Kidney epithelial cell (primary cell): ENCODE measurements at regions not wholly inside any gene's neighbourhood (a gene's known extent, or its start where the extent isn't known, plus 50 kb on each side); places are given as distances from the start of the nearest gene placed in this dataset.
"Not testable (repeated sequence)": the region's sequence is repeated elsewhere in the genome, so short reads cannot be mapped to it uniquely, and the experiment has no call there.

Experiments
- DNase-seq: peaks from one replicate; pipeline ENCODE4 v3.0.0-alpha.2; 2010; ENCODE audit warnings: low read depth
- H3K27me3 ChIP-seq: 2 replicates; pipeline ENCODE4 v1.6.0; 2011; ENCODE audit warnings: low read length; ENCODE audit not compliant: control insufficient read depth, insufficient read depth
- H3K36me3 ChIP-seq: 2 replicates; pipeline ENCODE4 v1.5.1; 2011; ENCODE audit warnings: low read length; ENCODE audit not compliant: control insufficient read depth, insufficient read depth
- H3K4me3 ChIP-seq: 2 replicates; pipeline ENCODE4 v1.5.1; 2011; ENCODE audit warnings: low read depth, mild to moderate bottlenecking, control low read depth, low read length
- CTCF ChIP-seq: IDR thresholded peaks from 2 replicates; pipeline ENCODE4 v1.5.1; 2011; ENCODE audit warnings: mild to moderate bottlenecking, moderate library complexity, low read length, control low read depth, inconsistent platforms; ENCODE audit not compliant: insufficient read depth, poor library complexity, severe bottlenecking

GRCh38 chr10:3926675-3927525, 141.9 kb upstream of the KLF6 start:
- DNase-seq: no peak
- no peak for TF ChIP-seq CTCF

GRCh38 chr10:3926258-3926657, 141.2 kb upstream of the KLF6 start:
- no peaks in the 10 kb centered on the region for H3K27me3 ChIP-seq
- DNase-seq: no peak
- H3K4me3 ChIP-seq: no peak overlapping the region
- TF ChIP-seq CTCF: no peak
- H3K36me3 ChIP-seq: no peaks in the 10 kb centered on the region

More at GRCh38 chr10:3926675-3927525, 141.9 kb upstream of the KLF6 start:
- Histone ChIP-seq H3K27me3 (no peaks in the 10 kb centered on the region), H3K36me3 (no peaks in the 10 kb centered on the region), H3K4me3 (no peak overlapping the region)

- Histone ChIP-seq H3K36me3 (no peaks in the 10 kb centered on the region), H3K4me3 (no peak overlapping the region), H3K27me3 (no peaks in the 10 kb centered on the region)
- no peak for TF ChIP-seq CTCF
- DNase-seq: no peak
These were observed 140.2 kb upstream of the KLF6 start for GRCh38 chr10:3925184-3925583.

GRCh38 chr10:3924344-3924743, 139.3 kb upstream of the KLF6 start:
- peak; percentile 93 for DNase-seq
- TF ChIP-seq CTCF: no peak
- no peaks in the 10 kb centered on the region for H3K36me3 ChIP-seq
- no peaks in the 10 kb centered on the region for H3K27me3 ChIP-seq
- no peak overlapping the region for H3K4me3 ChIP-seq

GRCh38 chr10:3923033-3923432, 138.0 kb upstream of the KLF6 start:
- TF ChIP-seq CTCF: no peak
- Histone ChIP-seq H3K27me3 (no peaks in the 10 kb centered on the region), H3K4me3 (no peak overlapping the region), H3K36me3 (no peaks in the 10 kb centered on the region)
- no peak for DNase-seq

GRCh38 chr10:3919709-3920308, 134.8 kb upstream of the KLF6 start:
- Histone ChIP-seq H3K36me3 (no peaks in the 10 kb centered on the region), H3K4me3 (no peak overlapping the region), H3K27me3 (no peaks in the 10 kb centered on the region)
- TF ChIP-seq CTCF: no peak
- DNase-seq: no peak

- H3K4me3 ChIP-seq, H3K27me3 ChIP-seq, H3K36me3 ChIP-seq, DNase-seq: not testable (repeated sequence)
These were observed 132.4 kb upstream of the KLF6 start for GRCh38 chr10:3917392-3917791.
